ENCODE measurements at regions not wholly inside any gene's neighbourhood (a gene's known extent, or its start where the extent isn't known, plus 50 kb on each side); places are given as distances from the start of the nearest gene placed in this dataset.

DNA sequence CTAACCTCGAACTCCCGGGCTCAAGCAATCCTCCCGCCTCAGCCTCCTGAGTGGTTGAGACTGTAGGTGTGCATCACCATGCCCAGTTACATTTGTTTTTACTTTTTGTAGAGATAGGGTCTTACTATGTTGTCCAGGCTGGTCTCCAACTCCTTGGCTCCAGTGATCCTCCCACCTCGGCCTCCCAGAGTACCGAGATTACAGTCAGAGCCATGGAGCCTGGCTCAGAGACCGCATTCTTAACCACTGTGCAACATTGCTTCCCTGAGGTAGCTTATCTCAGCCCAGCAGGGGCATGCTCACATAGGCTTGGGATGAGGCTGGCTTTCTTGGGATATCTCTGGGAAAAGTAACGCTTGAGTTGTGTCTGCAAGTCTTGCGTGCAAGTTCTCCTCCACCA lies 99.7 kb downstream of the SPRY4 start:
- TF ChIP-seq EZH2 (IDR thresholded peaks at IDR 0.05) (no peak), EZH2phosphoT487 (IDR thresholded peaks at IDR 0.05) (no peak)
- TF ChIP-seq, protein P1, sequence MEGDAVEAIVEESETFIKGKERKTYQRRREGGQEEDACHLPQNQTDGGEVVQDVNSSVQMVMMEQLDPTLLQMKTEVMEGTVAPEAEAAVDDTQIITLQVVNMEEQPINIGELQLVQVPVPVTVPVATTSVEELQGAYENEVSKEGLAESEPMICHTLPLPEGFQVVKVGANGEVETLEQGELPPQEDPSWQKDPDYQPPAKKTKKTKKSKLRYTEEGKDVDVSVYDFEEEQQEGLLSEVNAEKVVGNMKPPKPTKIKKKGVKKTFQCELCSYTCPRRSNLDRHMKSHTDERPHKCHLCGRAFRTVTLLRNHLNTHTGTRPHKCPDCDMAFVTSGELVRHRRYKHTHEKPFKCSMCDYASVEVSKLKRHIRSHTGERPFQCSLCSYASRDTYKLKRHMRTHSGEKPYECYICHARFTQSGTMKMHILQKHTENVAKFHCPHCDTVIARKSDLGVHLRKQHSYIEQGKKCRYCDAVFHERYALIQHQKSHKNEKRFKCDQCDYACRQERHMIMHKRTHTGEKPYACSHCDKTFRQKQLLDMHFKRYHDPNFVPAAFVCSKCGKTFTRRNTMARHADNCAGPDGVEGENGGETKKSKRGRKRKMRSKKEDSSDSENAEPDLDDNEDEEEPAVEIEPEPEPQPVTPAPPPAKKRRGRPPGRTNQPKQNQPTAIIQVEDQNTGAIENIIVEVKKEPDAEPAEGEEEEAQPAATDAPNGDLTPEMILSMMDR (IDR thresholded peaks at IDR 0.05) = no peak
- Histone ChIP-seq H2AFZ (replicated peaks) (peak overlapping the region; percentile 73), H3K4me3 (no peak overlapping the region), H3K4me2 (no peak overlapping the region), H3K27ac (no peak overlapping the region), H3K9ac (no peak overlapping the region), H3K36me3 (no peaks in the 10 kb centered on the region), H3F3A (ENCODE audit: low read depth) (peaks cover 8% of the 10 kb centered on the region), H4K20me1 (ENCODE audit: low read depth) (no peaks in the 10 kb centered on the region), H3K9me3 (ENCODE audit: low read depth) (no peaks in the 10 kb centered on the region), H3K79me2 (ENCODE audit: low read depth) (no peaks in the 10 kb centered on the region), H3K4me1 (peaks cover 11% of the 10 kb centered on the region), H3K27me3 (no peaks in the 10 kb centered on the region)
- Mint-ChIP-seq H3K9me3 (peaks cover 15% of the 10 kb centered on the region), H3K27me3 (ENCODE audit: insufficient read depth, low read depth) (peaks cover 2% of the 10 kb centered on the region), H3K4me3 (no peak overlapping the region), H3K36me3 (peaks cover 2% of the 10 kb centered on the region), H3K4me1 (peaks cover 36% of the 10 kb centered on the region), H3K27ac (no peak overlapping the region)
- DNase-seq (ENCODE audit: low spot score) = no peak

GRCh38 chr5:142222866-142223558 lies 101.8 kb downstream of the SPRY4 start:
- no peak overlapping the region for H3K4me3 Mint-ChIP-seq
- no peaks in the 10 kb centered on the region for H4K20me1 ChIP-seq (ENCODE audit: low read depth)
- H3K4me1 ChIP-seq = peaks cover 11% of the 10 kb centered on the region
- peaks cover 36% of the 10 kb centered on the region for H3K4me1 Mint-ChIP-seq
- H3F3A ChIP-seq (ENCODE audit: low read depth) = peaks cover 8% of the 10 kb centered on the region
- no peak overlapping the region for H3K9ac ChIP-seq
- H3K4me3 ChIP-seq = no peak overlapping the region
- H3K27me3 ChIP-seq = no peaks in the 10 kb centered on the region
- no peak overlapping the region for H3K27ac Mint-ChIP-seq
- peaks cover 2% of the 10 kb centered on the region for H3K27me3 Mint-ChIP-seq (ENCODE audit: insufficient read depth, low read depth)
- H3K36me3 Mint-ChIP-seq = peaks cover 2% of the 10 kb centered on the region
- no peaks in the 10 kb centered on the region for H3K36me3 ChIP-seq
- DNase-seq (ENCODE audit: low spot score) = no peak
- H3K79me2 ChIP-seq (ENCODE audit: low read depth) = no peaks in the 10 kb centered on the region
- no peak overlapping the region for H3K4me2 ChIP-seq
- TF ChIP-seq EZH2phosphoT487 (IDR thresholded peaks at IDR 0.05) (no peak), EZH2 (IDR thresholded peaks at IDR 0.05) (no peak)
- TF ChIP-seq, protein P1 (IDR thresholded peaks at IDR 0.05) = no peak
- no peaks in the 10 kb centered on the region for H3K9me3 ChIP-seq (ENCODE audit: low read depth)
- no peak overlapping the region for H3K27ac ChIP-seq
- H2AFZ ChIP-seq (replicated peaks) = no peak overlapping the region
- peaks cover 5% of the 10 kb centered on the region for H3K9me3 Mint-ChIP-seq

DNA sequence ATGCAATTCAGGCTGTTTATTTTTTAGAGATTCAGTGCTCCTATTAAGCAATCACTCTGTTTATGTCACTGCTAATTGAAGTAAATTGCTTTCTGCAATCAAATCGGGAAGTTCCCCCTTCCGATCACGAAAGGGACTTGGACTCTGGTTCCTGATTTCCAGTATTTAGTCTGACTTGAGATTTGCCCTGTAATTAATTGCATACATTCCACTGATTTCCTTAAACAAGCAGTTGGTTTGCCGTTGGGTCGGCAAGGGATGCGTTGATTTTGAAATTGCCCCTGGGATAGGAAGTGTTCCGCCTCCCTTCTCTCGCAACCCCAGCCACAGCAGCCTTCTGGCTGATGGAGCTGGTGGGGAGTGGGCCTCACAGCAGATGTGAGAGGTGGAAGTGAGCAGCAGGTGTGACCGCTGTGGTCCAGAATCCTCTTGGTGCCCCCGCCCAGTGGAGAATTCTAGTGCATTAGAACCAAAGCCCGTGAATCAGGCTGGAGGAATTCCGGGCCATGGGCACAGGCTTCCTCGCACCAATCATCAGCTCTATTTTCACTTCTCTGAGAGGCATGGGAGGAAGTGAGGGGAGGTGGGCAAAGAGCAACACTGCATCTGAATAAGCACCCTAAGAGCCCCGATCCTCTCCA lies 102.5 kb downstream of the SPRY4 start:
- DNase-seq (ENCODE audit: low spot score) = no peak
- Mint-ChIP-seq H3K9me3 (peaks cover 2% of the 10 kb centered on the region), H3K4me3 (no peak overlapping the region), H3K27ac (peak overlapping the region; percentile 69), H3K4me1 (peaks cover 36% of the 10 kb centered on the region), H3K27me3 (ENCODE audit: insufficient read depth, low read depth) (peaks cover 2% of the 10 kb centered on the region), H3K36me3 (peaks cover 2% of the 10 kb centered on the region)
- no peaks in the 10 kb centered on the region for H4K20me1 ChIP-seq (ENCODE audit: low read depth)
- H3K36me3 ChIP-seq = no peaks in the 10 kb centered on the region
- no peaks in the 10 kb centered on the region for H3K9me3 ChIP-seq (ENCODE audit: low read depth)
- H3K79me2 ChIP-seq (ENCODE audit: low read depth) = no peaks in the 10 kb centered on the region
- no peak overlapping the region for H3K9ac ChIP-seq
- peaks cover 11% of the 10 kb centered on the region for H3K4me1 ChIP-seq
- no peaks in the 10 kb centered on the region for H3K27me3 ChIP-seq
- TF ChIP-seq, protein P1 (IDR thresholded peaks at IDR 0.05) = no peak
- TF ChIP-seq EZH2 (IDR thresholded peaks at IDR 0.05) (no peak), EZH2phosphoT487 (IDR thresholded peaks at IDR 0.05) (no peak)
- H2AFZ ChIP-seq (replicated peaks) = no peak overlapping the region
- H3K4me3 ChIP-seq = no peak overlapping the region
- no peak overlapping the region for H3K27ac ChIP-seq
- no peak overlapping the region for H3K4me2 ChIP-seq
- H3F3A ChIP-seq (ENCODE audit: low read depth) = peaks cover 8% of the 10 kb centered on the region
